Jurkat, Clone E6-1 (cell line): ENCODE measurements at regions not wholly inside any gene's neighbourhood (a gene's known extent, or its start where the extent isn't known, plus 50 kb on each side); places are given as distances from the start of the nearest gene placed in this dataset.
"Not testable (repeated sequence)": the region's sequence is repeated elsewhere in the genome, so short reads cannot be mapped to it uniquely, and the experiment has no call there.

Source experiments
- DNase-seq: peaks from one replicate; pipeline ENCODE4 v3.0.0-alpha.2; 2011; ENCODE audit warnings: low read depth, low spot score
- H3K4me3 ChIP-seq: 2 replicates; pipeline ENCODE4 v1.5.1; 2011; ENCODE audit warnings: mild to moderate bottlenecking, low read length, control low read depth, moderate library complexity

- H3K4me3 ChIP-seq, result no peak overlapping the region
- peak; percentile 15 for DNase-seq
Observed at GRCh38 chr12:116443821-116444589, 115.2 kb upstream of the MAP1LC3B2 start.

DNA sequence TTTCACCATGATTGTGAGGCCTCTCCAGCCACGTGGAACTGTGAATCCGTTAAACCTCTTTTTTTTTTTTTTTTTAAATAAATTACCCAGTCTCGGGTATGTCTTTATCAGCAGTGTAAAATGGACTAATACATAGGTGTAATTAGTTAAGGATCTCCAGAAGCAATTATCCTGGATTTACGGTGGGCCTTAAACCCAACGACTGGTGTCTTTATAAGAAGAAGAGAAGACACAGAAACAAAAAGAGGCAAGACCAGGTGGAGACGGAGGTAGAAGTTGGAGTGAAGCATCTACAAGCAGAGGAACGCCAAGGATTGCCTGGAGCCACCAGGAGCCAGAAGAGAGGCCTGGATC, 114.6 kb upstream of the MAP1LC3B2 start:
- DNase-seq, result no peak
- H3K4me3 ChIP-seq, result no peak overlapping the region

- no peak overlapping the region for H3K4me3 ChIP-seq
- DNase-seq, result no peak
Observed at GRCh38 chr12:116448165-116448739, 110.9 kb upstream of the MAP1LC3B2 start.

GRCh38 chr12:116450406-116450910, 108.7 kb upstream of the MAP1LC3B2 start:
- DNase-seq, result no peak
- H3K4me3 ChIP-seq, result no peak overlapping the region

- DNase-seq, H3K4me3 ChIP-seq: not testable (repeated sequence)
Observed at GRCh38 chr12:116452975-116453374, 106.2 kb upstream of the MAP1LC3B2 start.

- H3K4me3 ChIP-seq, result no peak overlapping the region
- no peak for DNase-seq
Observed at GRCh38 chr12:116453631-116454030, 105.5 kb upstream of the MAP1LC3B2 start.

- H3K4me3 ChIP-seq, result no peak overlapping the region
- no peak for DNase-seq
Observed at GRCh38 chr12:116454076-116454475, 105.1 kb upstream of the MAP1LC3B2 start.

- DNase-seq, result no peak
- no peak overlapping the region for H3K4me3 ChIP-seq
Observed at GRCh38 chr12:116454950-116455447, 104.2 kb upstream of the MAP1LC3B2 start.

DNA sequence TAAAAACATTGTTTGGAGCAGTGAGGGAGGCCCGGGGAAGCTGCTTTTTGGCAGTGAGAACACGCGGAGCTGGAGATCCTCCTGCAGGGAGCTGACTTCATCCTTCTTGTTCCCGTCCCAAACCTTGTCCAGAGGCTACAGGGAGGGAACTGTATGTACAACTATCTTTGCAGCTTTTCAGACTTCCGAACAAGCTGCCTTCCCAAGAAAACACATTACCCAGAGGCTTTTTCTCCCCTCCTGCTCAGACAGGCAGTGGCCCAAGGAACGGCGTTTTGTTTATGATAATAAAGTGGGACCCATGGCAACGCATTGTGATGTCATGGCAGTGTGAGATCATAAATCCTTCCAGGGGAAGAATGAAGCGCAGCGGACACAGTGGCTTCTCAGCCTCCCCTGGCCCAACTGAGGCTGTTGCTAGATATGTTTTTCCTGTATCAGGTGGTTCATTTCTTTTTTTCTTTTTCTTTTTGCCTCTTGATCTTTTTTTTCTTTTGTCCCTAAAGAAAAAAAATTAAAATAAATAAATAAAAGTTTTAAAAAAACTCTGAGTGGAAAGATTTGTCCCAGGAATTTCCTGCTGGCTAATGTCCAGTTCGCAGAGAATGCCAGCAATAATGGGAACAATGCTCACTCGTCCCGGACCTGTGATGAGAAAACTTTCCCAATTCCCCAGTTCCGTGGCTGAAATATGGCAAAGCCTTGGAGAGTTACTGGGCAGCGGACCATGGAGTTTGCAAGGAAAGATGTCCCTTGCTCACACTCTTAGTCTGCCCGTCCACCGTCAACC, 103.4 kb upstream of the MAP1LC3B2 start:
- no peak for DNase-seq
- H3K4me3 ChIP-seq, result no peak overlapping the region

DNA sequence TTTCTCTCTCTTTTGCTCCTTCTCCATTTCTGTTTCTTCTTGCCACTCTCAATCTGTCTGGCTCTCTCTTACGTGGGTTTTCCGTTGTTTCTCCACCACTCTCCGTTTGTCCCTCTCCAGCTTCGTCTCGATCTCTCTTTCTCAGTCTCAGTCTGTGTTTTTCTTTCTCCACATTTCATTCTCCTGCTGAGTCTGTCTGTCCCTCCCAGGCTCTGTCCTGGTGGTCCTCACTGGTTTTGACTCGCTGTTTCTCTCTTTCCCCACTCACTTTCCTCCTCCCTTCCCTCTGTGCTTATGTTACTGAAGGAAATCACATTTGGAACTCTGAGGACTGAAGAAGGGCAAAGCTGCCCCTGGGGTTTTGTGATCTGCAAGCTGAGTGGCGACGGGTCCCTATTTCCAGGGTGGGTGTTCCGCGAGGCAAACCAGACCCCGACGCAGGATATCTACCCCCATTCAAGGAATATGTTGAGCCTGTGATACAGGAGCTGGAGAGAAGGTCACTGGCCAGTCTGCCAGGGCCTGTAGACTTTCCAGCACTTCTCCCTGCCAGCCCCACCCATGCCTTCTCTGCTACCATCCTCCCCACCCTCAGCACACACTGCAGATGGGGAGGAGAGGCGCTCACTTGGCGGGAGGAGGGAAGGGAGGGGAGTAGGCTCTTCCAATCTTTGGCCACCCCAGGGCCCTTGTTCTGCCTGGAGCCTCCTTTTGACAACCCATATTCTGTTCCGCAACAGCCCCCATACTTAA, 102.7 kb upstream of the MAP1LC3B2 start:
- no peak overlapping the region for H3K4me3 ChIP-seq
- no peak for DNase-seq

GRCh38 chr12:116458492-116458891, 100.7 kb upstream of the MAP1LC3B2 start:
- H3K4me3 ChIP-seq, result no peak overlapping the region
- no peak for DNase-seq

DNA sequence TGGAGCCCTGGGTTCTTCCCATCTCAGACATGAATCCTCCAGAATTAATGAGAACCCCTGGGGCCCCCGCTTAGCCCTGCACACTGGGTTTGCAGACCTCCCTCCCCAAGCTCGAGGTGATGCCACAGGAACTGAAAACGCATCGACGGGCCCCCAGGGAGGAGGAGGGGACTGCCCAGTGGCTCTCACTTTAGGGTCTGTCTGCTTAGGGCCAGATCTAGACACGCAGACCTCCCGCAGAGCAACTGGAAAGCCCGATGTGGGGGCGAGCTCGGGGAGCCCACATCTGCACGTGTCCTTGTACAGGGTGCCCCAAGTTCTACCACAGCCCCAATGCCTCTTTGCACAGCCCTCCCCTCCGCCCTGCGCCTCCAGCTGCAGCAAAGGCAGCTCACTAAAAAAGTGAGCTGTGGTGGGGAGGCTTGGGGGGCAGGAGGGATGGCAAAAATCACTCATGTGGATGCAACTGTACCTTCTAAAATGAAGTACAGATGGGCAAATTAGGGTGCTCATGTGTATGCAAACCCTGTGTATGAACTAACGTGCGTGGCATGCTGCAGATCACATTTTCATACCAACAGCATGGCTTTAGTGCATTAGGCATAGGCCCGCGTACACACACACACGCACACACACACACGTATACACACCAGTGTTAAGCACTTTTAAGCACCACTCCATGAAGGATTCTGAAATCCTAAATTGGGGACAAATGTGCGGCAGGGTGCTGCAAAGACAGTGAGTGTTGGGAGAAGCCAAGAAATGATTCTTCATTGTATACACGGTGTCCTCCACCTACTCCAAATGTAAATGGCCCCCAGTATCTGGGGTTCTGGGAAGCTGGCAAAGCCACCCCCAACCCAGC, 99.9 kb upstream of the MAP1LC3B2 start:
- no peak overlapping the region for H3K4me3 ChIP-seq
- DNase-seq, result no peak

DNA sequence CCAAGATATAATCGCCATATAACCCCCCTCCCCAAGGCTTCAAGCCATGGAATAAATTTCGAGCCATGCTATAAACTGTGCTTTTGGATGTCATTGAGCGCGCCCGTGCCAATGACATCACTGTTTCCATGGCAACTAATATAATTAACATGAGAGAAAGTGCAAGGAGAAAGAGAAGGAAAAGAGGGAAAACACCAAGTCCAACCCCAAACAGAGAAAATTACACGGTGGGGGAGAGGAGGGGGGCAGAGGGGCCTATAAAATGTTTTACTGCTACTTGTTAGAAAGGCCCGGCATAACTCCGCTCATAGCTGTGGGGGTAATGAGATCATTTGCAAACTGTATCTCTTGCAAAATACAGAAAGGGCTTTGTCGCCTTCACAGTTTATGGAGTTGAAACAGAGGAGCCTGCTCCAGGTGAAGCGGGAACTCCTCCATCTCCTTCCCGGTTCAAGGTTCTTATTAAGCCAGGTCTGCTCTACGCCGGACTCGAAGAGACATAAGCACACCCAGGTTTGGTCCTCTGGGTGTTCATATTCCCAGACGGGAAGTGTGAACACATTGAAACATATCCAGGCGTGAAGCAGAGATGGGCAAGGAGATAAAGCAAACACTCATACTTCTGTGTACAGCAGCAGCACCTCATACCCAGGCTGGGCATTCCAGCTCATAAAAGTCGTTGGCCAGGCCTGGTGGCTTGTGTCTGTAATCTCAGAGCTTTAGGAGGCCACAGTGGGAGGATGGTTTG, 99.1 kb upstream of the MAP1LC3B2 start:
- no peak for DNase-seq
- H3K4me3 ChIP-seq, result no peak overlapping the region

DNA sequence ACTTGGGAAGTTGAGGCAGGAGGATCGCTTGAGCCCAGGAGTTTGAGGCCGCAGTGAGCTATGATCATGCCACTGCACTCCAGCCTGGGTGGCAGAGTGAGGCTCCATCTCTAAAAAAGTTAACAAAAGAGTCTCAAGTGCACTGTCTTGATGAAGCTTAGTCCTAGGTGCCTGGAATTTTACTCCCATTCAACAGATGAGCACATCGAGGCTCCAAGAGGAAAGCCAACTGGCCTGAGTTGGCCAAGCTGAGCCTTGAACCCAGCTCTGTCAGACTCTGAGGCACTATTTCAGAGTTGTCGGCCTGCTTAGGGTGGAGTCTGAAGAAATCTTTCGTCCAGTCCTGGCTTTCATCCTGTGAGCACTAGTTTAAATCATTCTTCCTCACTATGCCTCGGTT, 98.1 kb upstream of the MAP1LC3B2 start:
- no peak overlapping the region for H3K4me3 ChIP-seq
- no peak for DNase-seq

DNA sequence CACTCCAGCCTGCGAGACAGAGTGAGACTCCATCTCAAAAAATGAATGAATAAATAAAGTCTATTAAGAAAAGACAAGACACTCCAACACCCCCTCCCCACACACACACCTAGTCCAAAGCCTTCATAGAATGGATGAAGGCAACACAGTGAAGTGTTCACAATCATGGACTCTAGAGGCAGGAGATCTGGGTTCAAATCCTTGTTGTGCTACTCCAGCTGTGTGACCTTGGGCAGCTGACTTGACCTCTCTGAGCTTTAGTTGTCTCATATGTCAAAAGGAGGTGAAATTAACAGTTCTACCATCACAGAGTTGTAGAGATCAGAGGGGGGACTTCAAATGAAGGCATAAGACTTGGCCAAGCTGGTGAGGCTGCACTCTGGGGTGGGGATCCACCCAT, 95.8 kb upstream of the MAP1LC3B2 start:
- no peak overlapping the region for H3K4me3 ChIP-seq
- DNase-seq, result no peak

- H3K4me3 ChIP-seq, result no peak overlapping the region
- DNase-seq, result no peak
Observed at GRCh38 chr12:116465407-116465806, 93.8 kb upstream of the MAP1LC3B2 start.

GRCh38 chr12:116465856-116466255, 93.3 kb upstream of the MAP1LC3B2 start:
- DNase-seq, result no peak
- no peak overlapping the region for H3K4me3 ChIP-seq

DNA sequence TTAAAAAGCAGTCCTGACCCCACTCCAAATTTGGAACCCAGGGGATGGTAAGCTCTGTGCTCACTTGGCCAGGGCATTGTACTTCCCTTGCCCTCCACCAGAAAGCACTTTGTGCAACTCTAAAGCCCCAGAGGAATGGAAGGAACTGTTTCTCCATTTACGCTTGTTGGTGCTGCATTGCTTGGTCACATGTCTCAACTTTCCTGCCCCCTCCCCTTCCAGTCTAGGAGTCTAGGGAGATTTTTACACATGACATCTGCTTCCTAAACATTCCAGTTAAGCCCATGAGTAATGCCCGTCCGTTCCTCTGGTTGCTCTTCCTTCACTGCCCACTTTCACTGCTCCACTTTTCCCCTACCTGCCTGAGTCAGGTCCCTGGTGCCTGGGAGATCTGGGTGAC, 92.6 kb upstream of the MAP1LC3B2 start:
- no peak for DNase-seq
- no peak overlapping the region for H3K4me3 ChIP-seq
